GM12864 (cell line): ENCODE measurements at regions not wholly inside any gene's neighbourhood (a gene's known extent, or its start where the extent isn't known, plus 50 kb on each side); places are given as distances from the start of the nearest gene placed in this dataset.
A peak's percentile ranks its signal among the peaks of the same experiment; 100 is the strongest.

Experiments
- DNase-seq: peaks from one replicate; pipeline ENCODE4 v3.0.0-alpha.2; 2011; ENCODE audit warnings: low read depth
- H3K4me3 ChIP-seq: 2 replicates; pipeline ENCODE4 v1.5.1; 2011; ENCODE audit warnings: mild to moderate bottlenecking, low read depth, low read length, control low read depth
- TF ChIP-seq, protein P1 (sequence below): IDR thresholded peaks from 2 replicates; pipeline ENCODE4 v1.5.1; 2011; ENCODE audit warnings: low read depth, mild to moderate bottlenecking, moderate library complexity, low read length, control low read depth, inconsistent platforms; ENCODE audit errors: missing control alignments

DNA sequence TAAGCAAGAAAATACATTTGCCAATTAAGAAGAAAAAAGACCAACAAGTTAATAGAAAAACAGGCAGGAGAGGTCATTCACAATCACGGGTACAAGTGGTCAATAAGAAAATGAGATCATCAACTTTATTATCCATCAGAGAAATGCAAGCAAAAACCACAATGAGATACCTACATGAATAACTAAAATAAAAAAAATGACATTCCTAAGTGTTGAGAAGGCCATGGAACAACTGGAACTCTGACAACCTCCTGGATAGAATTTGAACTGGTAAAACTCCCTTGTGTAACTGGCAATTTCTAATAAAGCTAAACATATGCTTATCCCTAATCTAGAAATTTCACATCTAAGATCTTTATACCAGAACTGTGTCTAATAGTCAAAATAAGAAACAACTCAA, 135.4 kb upstream of the BACE2 start:
- no peak for DNase-seq
- TF ChIP-seq, protein P1, sequence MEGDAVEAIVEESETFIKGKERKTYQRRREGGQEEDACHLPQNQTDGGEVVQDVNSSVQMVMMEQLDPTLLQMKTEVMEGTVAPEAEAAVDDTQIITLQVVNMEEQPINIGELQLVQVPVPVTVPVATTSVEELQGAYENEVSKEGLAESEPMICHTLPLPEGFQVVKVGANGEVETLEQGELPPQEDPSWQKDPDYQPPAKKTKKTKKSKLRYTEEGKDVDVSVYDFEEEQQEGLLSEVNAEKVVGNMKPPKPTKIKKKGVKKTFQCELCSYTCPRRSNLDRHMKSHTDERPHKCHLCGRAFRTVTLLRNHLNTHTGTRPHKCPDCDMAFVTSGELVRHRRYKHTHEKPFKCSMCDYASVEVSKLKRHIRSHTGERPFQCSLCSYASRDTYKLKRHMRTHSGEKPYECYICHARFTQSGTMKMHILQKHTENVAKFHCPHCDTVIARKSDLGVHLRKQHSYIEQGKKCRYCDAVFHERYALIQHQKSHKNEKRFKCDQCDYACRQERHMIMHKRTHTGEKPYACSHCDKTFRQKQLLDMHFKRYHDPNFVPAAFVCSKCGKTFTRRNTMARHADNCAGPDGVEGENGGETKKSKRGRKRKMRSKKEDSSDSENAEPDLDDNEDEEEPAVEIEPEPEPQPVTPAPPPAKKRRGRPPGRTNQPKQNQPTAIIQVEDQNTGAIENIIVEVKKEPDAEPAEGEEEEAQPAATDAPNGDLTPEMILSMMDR, result no peak
- no peak overlapping the region for H3K4me3 ChIP-seq

DNA sequence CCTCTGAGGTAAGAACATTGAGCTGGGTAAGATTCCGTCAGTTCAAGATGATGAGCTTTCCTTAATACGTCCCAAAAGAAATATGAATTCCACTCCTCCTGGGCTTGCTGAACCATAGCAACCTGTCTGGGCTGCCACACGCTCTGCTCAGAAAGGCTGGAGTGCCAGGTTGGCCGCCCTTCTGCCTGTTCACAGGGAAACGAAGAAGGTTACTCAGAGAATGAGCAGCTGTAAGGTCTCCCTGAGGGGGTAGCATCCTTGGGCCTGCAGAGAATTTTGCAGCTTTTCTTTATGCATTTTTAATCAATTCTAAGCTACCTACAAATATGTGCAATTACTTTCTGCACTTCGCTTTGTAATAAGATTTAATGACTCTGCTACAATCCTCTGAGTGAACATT, 130.7 kb upstream of the BACE2 start:
- TF ChIP-seq, protein P1, result no peak
- H3K4me3 ChIP-seq, result no peak overlapping the region
- DNase-seq, result no peak

DNA sequence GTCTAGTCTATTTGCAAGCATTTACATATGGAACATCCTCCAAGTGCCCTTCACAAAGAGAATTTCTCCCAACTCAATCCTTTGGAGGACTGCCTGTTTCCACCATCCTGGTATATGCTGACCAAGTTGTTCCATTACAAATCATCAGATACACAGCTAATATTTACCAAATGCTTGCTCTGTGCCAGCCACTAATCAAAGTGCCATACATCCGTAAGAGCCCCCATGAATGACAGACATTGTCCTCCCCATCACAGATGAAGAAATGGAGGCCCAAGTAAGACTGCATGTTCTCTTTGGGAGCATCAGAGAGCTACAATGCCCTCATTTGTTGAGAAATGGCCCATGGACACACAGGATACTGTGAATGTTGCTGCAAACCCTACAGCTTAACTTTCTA, 130.0 kb upstream of the BACE2 start:
- TF ChIP-seq, protein P1, result no peak
- no peak for DNase-seq
- H3K4me3 ChIP-seq, result no peak overlapping the region

GRCh38 chr21:41043014-41043413, 124.9 kb upstream of the BACE2 start:
- TF ChIP-seq, protein P1, result no peak
- no peak overlapping the region for H3K4me3 ChIP-seq
- DNase-seq, result no peak

DNA sequence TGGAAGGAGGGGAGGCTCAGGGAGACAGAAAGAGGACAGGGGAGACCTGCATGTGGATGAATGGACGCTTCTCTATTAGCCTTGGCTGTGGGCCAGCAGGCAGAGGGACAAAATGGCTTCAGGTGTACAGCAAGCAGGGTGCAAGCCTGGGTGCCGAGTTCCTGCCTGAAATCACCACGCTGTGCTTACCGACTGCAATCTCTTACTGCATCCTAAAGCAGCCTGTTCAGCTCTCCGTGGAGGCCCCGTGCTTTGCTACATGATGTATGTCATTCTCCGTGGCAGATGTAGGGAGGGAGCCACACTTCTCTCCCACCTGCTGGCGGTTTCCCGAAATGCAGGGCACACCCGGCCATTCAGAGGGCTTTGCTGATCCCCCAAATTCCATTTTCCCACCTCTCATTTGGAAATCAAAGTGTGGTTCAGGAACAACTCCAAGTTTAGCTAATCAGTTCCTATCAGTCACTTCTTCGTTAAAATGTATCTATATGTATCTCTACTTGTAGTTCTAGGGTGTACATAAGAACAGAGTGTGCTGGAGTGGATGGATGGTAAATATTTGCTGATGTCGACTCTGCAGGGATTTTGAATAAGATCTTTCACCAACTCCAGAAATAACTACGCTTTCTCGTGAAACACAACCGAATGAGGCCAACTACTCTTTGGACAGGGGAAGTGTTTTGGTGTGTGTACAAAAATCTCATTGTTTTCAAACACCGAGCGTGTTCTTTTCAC, 122.3 kb upstream of the BACE2 start:
- no peak for DNase-seq
- TF ChIP-seq, protein P1, result peak; percentile 12
- H3K4me3 ChIP-seq, result no peak overlapping the region

GRCh38 chr21:41048145-41048544, 119.8 kb upstream of the BACE2 start:
- no peak overlapping the region for H3K4me3 ChIP-seq
- no peak for DNase-seq
- TF ChIP-seq, protein P1, result no peak

- H3K4me3 ChIP-seq, result no peak overlapping the region
- TF ChIP-seq, protein P1, result no peak
- no peak for DNase-seq
Observed at GRCh38 chr21:41048623-41049022, 119.3 kb upstream of the BACE2 start.
